HG03175 (cell line): ENCODE measurements at regions not wholly inside any gene's neighbourhood (a gene's known extent, or its start where the extent isn't known, plus 50 kb on each side); places are given as distances from the start of the nearest gene placed in this dataset.

ENCODE experiments used
- ATAC-seq: cut with Tn5 transposase; IDR thresholded peaks from one replicate; pipeline ENCODE4 v1.9.1; 2021; ENCODE audit warnings: mild to moderate bottlenecking, moderate library complexity; ENCODE audit not compliant: unreplicated experiment

- no peak for ATAC-seq
Measured at GRCh38 chr15:77541421-77542181, 91.1 kb downstream of the LINGO1 start.

- no peak for ATAC-seq
Measured at GRCh38 chr15:77540312-77541060, 92.2 kb downstream of the LINGO1 start.

GRCh38 chr15:77538793-77539497 is 93.8 kb downstream of the LINGO1 start:
- ATAC-seq = no peak

GRCh38 chr15:77538027-77538451 is 94.7 kb downstream of the LINGO1 start:
- peak; percentile 72 for ATAC-seq

- ATAC-seq = no peak
Measured at GRCh38 chr15:77537006-77537405, 95.7 kb downstream of the LINGO1 start.

- ATAC-seq = no peak
Measured at GRCh38 chr15:77535845-77536244, 96.9 kb downstream of the LINGO1 start.
